ENCODE measurements at regions not wholly inside any gene's neighbourhood (a gene's known extent, or its start where the extent isn't known, plus 50 kb on each side); places are given as distances from the start of the nearest gene placed in this dataset.
"Not testable (repeated sequence)": the region's sequence is repeated elsewhere in the genome, so short reads cannot be mapped to it uniquely, and the experiment has no call there.

GRCh38 chr3:102006812-102007485 lies 157.6 kb downstream of the NFKBIZ start:
- DNase-seq = no peak
- no peaks in the 10 kb centered on the region for H3K27me3 ChIP-seq (replicated peaks; ENCODE audit: control insufficient read depth, insufficient read depth, low read length, poor library complexity, severe bottlenecking)
- no peak overlapping the region for H3K27ac ChIP-seq (ENCODE audit: insufficient read depth, low read length, poor library complexity, severe bottlenecking)
- H3K4me3 ChIP-seq (ENCODE audit: insufficient read depth, low read depth, low read length, poor library complexity, severe bottlenecking) = no peak overlapping the region
- H3K9me3 ChIP-seq (ENCODE audit: control insufficient read depth, low read length) = no peaks in the 10 kb centered on the region
- H3K4me1 ChIP-seq (ENCODE audit: control insufficient read depth, insufficient read depth, low read length, poor library complexity, severe bottlenecking) = no peaks in the 10 kb centered on the region
- no peaks in the 10 kb centered on the region for H3K36me3 ChIP-seq (ENCODE audit: control insufficient read depth, insufficient read depth, low read length)

- H3K27me3 ChIP-seq (replicated peaks; ENCODE audit: control insufficient read depth, insufficient read depth, low read length, poor library complexity, severe bottlenecking); H3K4me3 ChIP-seq (ENCODE audit: insufficient read depth, low read depth, low read length, poor library complexity, severe bottlenecking); H3K36me3 ChIP-seq (ENCODE audit: control insufficient read depth, insufficient read depth, low read length); H3K4me1 ChIP-seq (ENCODE audit: control insufficient read depth, insufficient read depth, low read length, poor library complexity, severe bottlenecking); H3K27ac ChIP-seq (ENCODE audit: insufficient read depth, low read length, poor library complexity, severe bottlenecking); DNase-seq; H3K9me3 ChIP-seq (ENCODE audit: control insufficient read depth, low read length): not testable (repeated sequence)
Measured at GRCh38 chr3:102008436-102008835, 159.1 kb downstream of the NFKBIZ start.

GRCh38 chr3:102016417-102016816 lies 167.1 kb downstream of the NFKBIZ start:
- H3K4me3 ChIP-seq (ENCODE audit: insufficient read depth, low read depth, low read length, poor library complexity, severe bottlenecking) = no peak overlapping the region
- no peak overlapping the region for H3K27ac ChIP-seq (ENCODE audit: insufficient read depth, low read length, poor library complexity, severe bottlenecking)
- no peaks in the 10 kb centered on the region for H3K27me3 ChIP-seq (replicated peaks; ENCODE audit: control insufficient read depth, insufficient read depth, low read length, poor library complexity, severe bottlenecking)
- no peaks in the 10 kb centered on the region for H3K36me3 ChIP-seq (ENCODE audit: control insufficient read depth, insufficient read depth, low read length)
- no peaks in the 10 kb centered on the region for H3K9me3 ChIP-seq (ENCODE audit: control insufficient read depth, low read length)
- DNase-seq = no peak
- H3K4me1 ChIP-seq (ENCODE audit: control insufficient read depth, insufficient read depth, low read length, poor library complexity, severe bottlenecking) = no peaks in the 10 kb centered on the region

DNA sequence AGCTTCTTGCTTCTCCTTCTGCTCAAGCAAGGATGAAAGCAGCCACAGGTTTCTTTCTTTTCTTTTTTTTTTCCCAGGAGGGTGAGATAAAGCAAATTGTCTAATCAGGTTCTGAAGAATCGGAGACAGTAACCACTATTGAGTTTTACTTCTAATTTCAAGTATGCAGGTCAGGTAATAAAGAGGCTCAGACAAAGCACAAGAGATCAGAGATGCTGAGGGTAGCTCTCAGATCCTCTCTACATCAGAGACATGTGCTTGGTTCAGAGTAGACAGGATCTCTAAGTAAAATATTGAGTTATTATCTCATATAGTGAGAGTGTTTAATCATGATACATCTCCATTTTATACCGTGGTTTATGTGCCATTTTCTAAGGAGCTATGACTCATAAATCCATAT lies 168.5 kb downstream of the NFKBIZ start:
- H3K36me3 ChIP-seq (ENCODE audit: control insufficient read depth, insufficient read depth, low read length) = no peaks in the 10 kb centered on the region
- H3K4me1 ChIP-seq (ENCODE audit: control insufficient read depth, insufficient read depth, low read length, poor library complexity, severe bottlenecking) = no peaks in the 10 kb centered on the region
- no peak for DNase-seq
- H3K4me3 ChIP-seq (ENCODE audit: insufficient read depth, low read depth, low read length, poor library complexity, severe bottlenecking) = no peak overlapping the region
- H3K27me3 ChIP-seq (replicated peaks; ENCODE audit: control insufficient read depth, insufficient read depth, low read length, poor library complexity, severe bottlenecking) = no peaks in the 10 kb centered on the region
- no peaks in the 10 kb centered on the region for H3K9me3 ChIP-seq (ENCODE audit: control insufficient read depth, low read length)
- H3K27ac ChIP-seq (ENCODE audit: insufficient read depth, low read length, poor library complexity, severe bottlenecking) = no peak overlapping the region

GRCh38 chr3:102018551-102018950 lies 169.2 kb downstream of the NFKBIZ start:
- Histone ChIP-seq H3K27ac (ENCODE audit: insufficient read depth, low read length, poor library complexity, severe bottlenecking) (no peak overlapping the region), H3K9me3 (ENCODE audit: control insufficient read depth, low read length) (no peaks in the 10 kb centered on the region), H3K4me3 (ENCODE audit: insufficient read depth, low read depth, low read length, poor library complexity, severe bottlenecking) (no peak overlapping the region), H3K4me1 (ENCODE audit: control insufficient read depth, insufficient read depth, low read length, poor library complexity, severe bottlenecking) (no peaks in the 10 kb centered on the region), H3K27me3 (replicated peaks; ENCODE audit: control insufficient read depth, insufficient read depth, low read length, poor library complexity, severe bottlenecking) (no peaks in the 10 kb centered on the region), H3K36me3 (ENCODE audit: control insufficient read depth, insufficient read depth, low read length) (no peaks in the 10 kb centered on the region)
- no peak for DNase-seq

- H3K4me3 ChIP-seq (ENCODE audit: insufficient read depth, low read depth, low read length, poor library complexity, severe bottlenecking) = no peak overlapping the region
- no peak for DNase-seq
- H3K4me1 ChIP-seq (ENCODE audit: control insufficient read depth, insufficient read depth, low read length, poor library complexity, severe bottlenecking) = no peaks in the 10 kb centered on the region
- H3K27ac ChIP-seq (ENCODE audit: insufficient read depth, low read length, poor library complexity, severe bottlenecking) = no peak overlapping the region
- H3K9me3 ChIP-seq (ENCODE audit: control insufficient read depth, low read length) = no peaks in the 10 kb centered on the region
- H3K27me3 ChIP-seq (replicated peaks; ENCODE audit: control insufficient read depth, insufficient read depth, low read length, poor library complexity, severe bottlenecking) = no peaks in the 10 kb centered on the region
- no peaks in the 10 kb centered on the region for H3K36me3 ChIP-seq (ENCODE audit: control insufficient read depth, insufficient read depth, low read length)
Measured at GRCh38 chr3:102020735-102021134, 171.4 kb downstream of the NFKBIZ start.

- Histone ChIP-seq H3K27me3 (replicated peaks; ENCODE audit: control insufficient read depth, insufficient read depth, low read length, poor library complexity, severe bottlenecking) (no peaks in the 10 kb centered on the region), H3K4me1 (ENCODE audit: control insufficient read depth, insufficient read depth, low read length, poor library complexity, severe bottlenecking) (no peaks in the 10 kb centered on the region), H3K27ac (ENCODE audit: insufficient read depth, low read length, poor library complexity, severe bottlenecking) (no peak overlapping the region), H3K4me3 (ENCODE audit: insufficient read depth, low read depth, low read length, poor library complexity, severe bottlenecking) (no peak overlapping the region), H3K9me3 (ENCODE audit: control insufficient read depth, low read length) (no peaks in the 10 kb centered on the region), H3K36me3 (ENCODE audit: control insufficient read depth, insufficient read depth, low read length) (no peaks in the 10 kb centered on the region)
- DNase-seq = no peak
Measured at GRCh38 chr3:102024270-102024904, 175.1 kb downstream of the NFKBIZ start.

DNA sequence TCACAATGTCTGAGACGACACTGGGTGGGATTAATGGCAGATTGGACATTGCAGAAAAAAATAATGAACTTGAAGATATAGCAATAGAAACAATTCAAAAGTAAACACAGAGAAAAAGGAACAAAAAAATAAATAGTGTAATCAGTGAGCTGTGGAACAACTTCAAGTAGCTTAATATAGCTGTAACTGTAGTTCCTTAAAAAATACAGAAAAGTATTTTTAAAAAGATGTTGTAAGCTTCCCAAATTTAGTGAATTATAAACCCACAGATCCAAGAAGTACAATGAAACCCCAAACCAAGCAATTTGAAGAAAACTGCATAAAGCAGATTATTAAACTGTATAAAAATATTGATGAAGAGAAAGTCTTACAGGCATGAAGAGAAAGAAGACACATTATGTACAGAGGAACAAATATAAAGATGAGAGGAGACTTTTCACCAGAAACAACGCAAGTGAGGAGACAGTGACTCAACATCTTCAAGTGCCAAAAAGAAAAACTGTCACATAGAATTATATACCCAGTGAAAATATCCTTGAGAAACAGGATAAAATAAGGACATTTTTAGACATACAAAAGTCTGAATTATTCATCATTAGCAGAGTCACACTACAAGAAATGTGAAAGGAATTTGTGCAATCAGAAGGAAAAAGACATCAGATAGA lies 176.4 kb downstream of the NFKBIZ start:
- no peak overlapping the region for H3K4me3 ChIP-seq (ENCODE audit: insufficient read depth, low read depth, low read length, poor library complexity, severe bottlenecking)
- no peaks in the 10 kb centered on the region for H3K4me1 ChIP-seq (ENCODE audit: control insufficient read depth, insufficient read depth, low read length, poor library complexity, severe bottlenecking)
- no peaks in the 10 kb centered on the region for H3K36me3 ChIP-seq (ENCODE audit: control insufficient read depth, insufficient read depth, low read length)
- H3K27ac ChIP-seq (ENCODE audit: insufficient read depth, low read length, poor library complexity, severe bottlenecking) = no peak overlapping the region
- H3K9me3 ChIP-seq (ENCODE audit: control insufficient read depth, low read length) = no peaks in the 10 kb centered on the region
- H3K27me3 ChIP-seq (replicated peaks; ENCODE audit: control insufficient read depth, insufficient read depth, low read length, poor library complexity, severe bottlenecking) = no peaks in the 10 kb centered on the region
- no peak for DNase-seq

DNA sequence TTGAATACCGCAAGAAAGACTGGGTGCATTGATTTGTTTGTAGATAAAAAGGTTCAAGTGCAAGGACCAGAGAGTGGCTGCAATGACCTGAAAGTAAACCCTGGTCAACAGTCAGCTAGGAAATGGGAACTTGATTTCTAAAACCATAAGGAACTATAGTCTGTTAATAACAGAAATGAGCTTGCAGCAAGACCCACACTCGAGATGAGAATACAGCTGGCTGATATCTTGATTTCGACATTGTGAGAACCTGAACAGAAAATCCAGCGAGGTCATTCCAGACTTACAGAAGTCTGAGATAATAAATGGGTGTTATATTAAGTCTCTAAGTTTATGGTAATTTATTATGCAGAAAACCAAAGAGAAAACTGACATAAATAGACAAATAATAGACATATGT lies 177.3 kb downstream of the NFKBIZ start:
- no peaks in the 10 kb centered on the region for H3K36me3 ChIP-seq (ENCODE audit: control insufficient read depth, insufficient read depth, low read length)
- H3K27me3 ChIP-seq (replicated peaks; ENCODE audit: control insufficient read depth, insufficient read depth, low read length, poor library complexity, severe bottlenecking) = no peaks in the 10 kb centered on the region
- H3K4me1 ChIP-seq (ENCODE audit: control insufficient read depth, insufficient read depth, low read length, poor library complexity, severe bottlenecking) = no peaks in the 10 kb centered on the region
- no peaks in the 10 kb centered on the region for H3K9me3 ChIP-seq (ENCODE audit: control insufficient read depth, low read length)
- no peak overlapping the region for H3K4me3 ChIP-seq (ENCODE audit: insufficient read depth, low read depth, low read length, poor library complexity, severe bottlenecking)
- no peak overlapping the region for H3K27ac ChIP-seq (ENCODE audit: insufficient read depth, low read length, poor library complexity, severe bottlenecking)
- DNase-seq = no peak

- Histone ChIP-seq H3K9me3 (ENCODE audit: control insufficient read depth, low read length) (no peaks in the 10 kb centered on the region), H3K4me3 (ENCODE audit: insufficient read depth, low read depth, low read length, poor library complexity, severe bottlenecking) (no peak overlapping the region), H3K36me3 (ENCODE audit: control insufficient read depth, insufficient read depth, low read length) (no peaks in the 10 kb centered on the region), H3K27me3 (replicated peaks; ENCODE audit: control insufficient read depth, insufficient read depth, low read length, poor library complexity, severe bottlenecking) (no peaks in the 10 kb centered on the region), H3K4me1 (ENCODE audit: control insufficient read depth, insufficient read depth, low read length, poor library complexity, severe bottlenecking) (no peaks in the 10 kb centered on the region), H3K27ac (ENCODE audit: insufficient read depth, low read length, poor library complexity, severe bottlenecking) (no peak overlapping the region)
- DNase-seq = no peak
Measured at GRCh38 chr3:102030661-102031060, 181.3 kb downstream of the NFKBIZ start.

All from effector memory CD4-positive, alpha-beta T cell (primary cell).